Activated T-cell treated with anti-CD3 and anti-CD28 coated beads, Interleukin-2, amount 50 U/mL, for 24 hours (primary cell): ENCODE measurements at regions not wholly inside any gene's neighbourhood (a gene's known extent, or its start where the extent isn't known, plus 50 kb on each side); places are given as distances from the start of the nearest gene placed in this dataset.

Experiments
- DNase-seq: peaks from one replicate; pipeline ENCODE4 v3.0.0-alpha.2; 2020
- H3K27ac Mint-ChIP-seq: 2 replicates; pipeline ENCODE4 v1.8.0; 2020; ENCODE audit warnings: mild to moderate bottlenecking, mixed read lengths
- H3K27me3 Mint-ChIP-seq: 2 replicates; pipeline ENCODE4 v1.8.0; 2020; ENCODE audit warnings: mixed read lengths
- H3K36me3 Mint-ChIP-seq: 2 replicates; pipeline ENCODE4 v1.8.0; 2020; ENCODE audit warnings: low read depth, mixed read lengths
- H3K4me1 Mint-ChIP-seq: 2 replicates; pipeline ENCODE4 v1.8.0; 2020; ENCODE audit warnings: low read depth, mixed read lengths
- H3K4me3 Mint-ChIP-seq: 2 replicates; pipeline ENCODE4 v1.8.0; 2020; ENCODE audit warnings: mild to moderate bottlenecking, moderate library complexity, mixed read lengths
- H3K9me3 Mint-ChIP-seq: 2 replicates; pipeline ENCODE4 v1.8.0; 2020; ENCODE audit warnings: mixed read lengths

DNA sequence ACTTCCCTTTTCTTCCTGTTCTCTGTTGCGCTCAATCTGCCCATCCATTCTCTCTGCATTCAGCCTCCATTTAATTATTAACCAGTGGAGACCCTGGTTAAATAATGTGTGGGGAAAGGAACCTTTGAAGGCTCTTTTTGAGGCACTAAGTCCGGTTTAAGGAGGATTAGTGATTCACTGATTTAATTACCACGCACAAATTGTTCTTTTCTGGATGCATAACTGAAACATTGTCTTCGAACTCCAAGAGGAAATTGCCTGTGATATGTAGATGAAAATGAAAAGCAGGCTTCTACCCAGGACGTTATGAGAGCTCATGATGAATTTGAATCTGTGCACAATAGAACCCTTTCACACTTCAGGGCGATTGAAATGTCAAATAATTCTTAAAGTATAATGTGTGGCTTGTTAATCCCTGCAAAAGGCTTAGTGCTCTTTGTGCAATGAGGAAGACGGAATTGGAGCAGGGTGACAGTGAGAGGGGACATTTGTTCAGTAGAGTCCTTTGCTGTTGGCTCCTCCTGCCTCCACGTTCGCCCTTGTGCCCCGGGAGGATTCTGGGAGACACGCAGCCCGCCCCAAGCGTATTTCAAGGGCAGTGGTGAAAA, 51.1 kb upstream of the ZNF236 start:
- H3K27me3 Mint-ChIP-seq: no peaks in the 10 kb centered on the region
- H3K4me1 Mint-ChIP-seq: no peaks in the 10 kb centered on the region
- no peaks in the 10 kb centered on the region for H3K36me3 Mint-ChIP-seq
- H3K4me3 Mint-ChIP-seq: no peak overlapping the region
- no peak overlapping the region for H3K27ac Mint-ChIP-seq
- DNase-seq: no peak
- H3K9me3 Mint-ChIP-seq: peaks cover 15% of the 10 kb centered on the region

- H3K9me3 Mint-ChIP-seq: peaks cover 15% of the 10 kb centered on the region
- H3K4me1 Mint-ChIP-seq: peaks cover 5% of the 10 kb centered on the region
- H3K4me3 Mint-ChIP-seq: no peak overlapping the region
- H3K27me3 Mint-ChIP-seq: no peaks in the 10 kb centered on the region
- no peak overlapping the region for H3K27ac Mint-ChIP-seq
- no peaks in the 10 kb centered on the region for H3K36me3 Mint-ChIP-seq
- no peak for DNase-seq
Observed at GRCh38 chr18:76767954-76768353, 54.4 kb upstream of the ZNF236 start.

- no peak overlapping the region for H3K4me3 Mint-ChIP-seq
- H3K36me3 Mint-ChIP-seq: no peaks in the 10 kb centered on the region
- H3K4me1 Mint-ChIP-seq: peaks cover 19% of the 10 kb centered on the region
- peaks cover 15% of the 10 kb centered on the region for H3K9me3 Mint-ChIP-seq
- no peaks in the 10 kb centered on the region for H3K27me3 Mint-ChIP-seq
- DNase-seq: no peak
- H3K27ac Mint-ChIP-seq: no peak overlapping the region
Observed at GRCh38 chr18:76766429-76766828, 55.9 kb upstream of the ZNF236 start.

DNA sequence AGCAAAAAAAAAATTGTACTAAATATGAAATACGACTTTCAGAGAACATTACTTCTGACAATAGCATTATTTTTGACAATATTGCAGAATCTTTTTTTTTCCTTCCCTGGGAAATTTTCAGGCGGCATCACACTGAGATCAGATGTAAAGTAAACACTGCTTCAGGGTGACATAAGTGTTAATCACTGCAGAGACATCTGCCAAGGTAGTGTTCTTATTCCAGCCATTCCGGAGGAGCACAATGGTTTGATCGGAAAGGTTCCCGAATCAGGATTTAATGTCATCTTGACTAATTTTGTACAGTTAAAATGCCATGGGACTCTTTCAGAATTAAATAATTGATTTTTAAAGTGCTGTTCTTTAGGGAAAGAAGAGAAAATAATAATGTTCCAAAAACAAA, 56.7 kb upstream of the ZNF236 start:
- DNase-seq: no peak
- H3K4me3 Mint-ChIP-seq: no peak overlapping the region
- peaks cover 22% of the 10 kb centered on the region for H3K4me1 Mint-ChIP-seq
- H3K27me3 Mint-ChIP-seq: no peaks in the 10 kb centered on the region
- H3K36me3 Mint-ChIP-seq: no peaks in the 10 kb centered on the region
- H3K27ac Mint-ChIP-seq: no peak overlapping the region
- peaks cover 15% of the 10 kb centered on the region for H3K9me3 Mint-ChIP-seq

DNA sequence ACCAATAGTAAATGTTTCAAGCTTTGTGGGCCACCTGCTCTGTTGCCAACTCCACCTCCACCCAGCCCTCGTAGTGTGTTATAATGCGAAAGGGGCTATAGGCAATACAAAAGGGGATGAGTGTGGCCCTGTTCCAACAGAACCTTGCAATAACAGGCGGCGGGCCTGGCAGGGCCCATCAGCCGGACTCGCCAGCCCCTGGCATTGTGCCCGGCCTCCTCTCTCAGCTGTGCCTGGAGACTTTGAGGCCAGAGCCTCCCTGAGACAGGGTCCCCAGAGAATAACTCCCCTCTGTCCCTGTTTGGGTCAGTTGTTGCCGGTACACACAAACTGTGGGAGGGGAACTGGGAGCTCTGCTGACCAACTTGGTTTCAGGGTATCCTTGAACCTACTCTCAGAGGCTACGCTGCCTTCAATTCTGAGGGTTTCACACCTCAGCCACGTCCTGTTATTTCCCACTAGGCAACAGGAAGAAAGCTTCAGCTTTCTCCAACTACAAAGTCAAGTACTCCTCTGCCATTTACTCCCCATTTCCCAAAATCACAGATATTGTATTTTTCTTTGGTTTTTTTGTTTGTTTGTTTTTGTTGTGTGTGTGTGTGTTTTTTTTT, 58.0 kb upstream of the ZNF236 start:
- H3K27me3 Mint-ChIP-seq: no peaks in the 10 kb centered on the region
- peaks cover 15% of the 10 kb centered on the region for H3K9me3 Mint-ChIP-seq
- peaks cover 22% of the 10 kb centered on the region for H3K4me1 Mint-ChIP-seq
- no peak for DNase-seq
- no peaks in the 10 kb centered on the region for H3K36me3 Mint-ChIP-seq
- no peak overlapping the region for H3K4me3 Mint-ChIP-seq
- no peak overlapping the region for H3K27ac Mint-ChIP-seq

GRCh38 chr18:76759056-76759455, 63.3 kb upstream of the ZNF236 start:
- Mint-ChIP-seq H3K9me3 (no peaks in the 10 kb centered on the region), H3K4me3 (no peak overlapping the region), H3K36me3 (no peaks in the 10 kb centered on the region), H3K4me1 (peaks cover 16% of the 10 kb centered on the region), H3K27ac (no peak overlapping the region), H3K27me3 (no peaks in the 10 kb centered on the region)
- no peak for DNase-seq

DNA sequence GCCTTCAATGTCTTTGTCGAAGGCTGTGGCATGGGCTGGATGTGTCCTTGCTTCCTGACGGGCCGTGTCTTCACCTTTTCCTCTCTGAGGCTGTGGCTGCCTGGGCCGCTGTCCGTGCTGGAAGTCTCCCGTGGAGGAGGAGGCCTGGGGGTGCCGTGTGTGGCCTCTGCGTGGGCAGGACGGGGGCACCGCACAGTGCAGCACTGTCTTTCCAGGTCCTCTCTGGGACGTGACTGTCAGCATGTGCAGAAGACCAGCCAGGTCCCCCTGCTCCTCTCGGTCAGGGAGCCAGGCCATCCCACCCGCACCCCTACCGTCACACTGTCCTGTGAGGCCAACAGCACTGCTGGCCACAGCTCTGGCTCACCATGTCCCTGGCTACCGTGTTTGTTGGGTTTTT, 64.4 kb upstream of the ZNF236 start:
- Mint-ChIP-seq H3K36me3 (no peaks in the 10 kb centered on the region), H3K27me3 (no peaks in the 10 kb centered on the region), H3K9me3 (no peaks in the 10 kb centered on the region), H3K4me3 (no peak overlapping the region), H3K27ac (no peak overlapping the region), H3K4me1 (peaks cover 16% of the 10 kb centered on the region)
- no peak for DNase-seq

GRCh38 chr18:76757335-76757734, 65.0 kb upstream of the ZNF236 start:
- H3K27ac Mint-ChIP-seq: no peak overlapping the region
- DNase-seq: no peak

GRCh38 chr18:76756531-76757253, 65.7 kb upstream of the ZNF236 start:
- Mint-ChIP-seq H3K27me3 (no peaks in the 10 kb centered on the region), H3K9me3 (peaks cover 3% of the 10 kb centered on the region), H3K4me1 (peaks cover 5% of the 10 kb centered on the region), H3K27ac (no peak overlapping the region), H3K4me3 (no peak overlapping the region), H3K36me3 (no peaks in the 10 kb centered on the region)
- DNase-seq: no peak

More at GRCh38 chr18:76757335-76757734, 65.0 kb upstream of the ZNF236 start:
- H3K36me3 Mint-ChIP-seq: no peaks in the 10 kb centered on the region
- H3K9me3 Mint-ChIP-seq: peaks cover under 1% of the 10 kb centered on the region
- H3K27me3 Mint-ChIP-seq: no peaks in the 10 kb centered on the region
- no peak overlapping the region for H3K4me3 Mint-ChIP-seq
- H3K4me1 Mint-ChIP-seq: peaks cover 11% of the 10 kb centered on the region

DNA sequence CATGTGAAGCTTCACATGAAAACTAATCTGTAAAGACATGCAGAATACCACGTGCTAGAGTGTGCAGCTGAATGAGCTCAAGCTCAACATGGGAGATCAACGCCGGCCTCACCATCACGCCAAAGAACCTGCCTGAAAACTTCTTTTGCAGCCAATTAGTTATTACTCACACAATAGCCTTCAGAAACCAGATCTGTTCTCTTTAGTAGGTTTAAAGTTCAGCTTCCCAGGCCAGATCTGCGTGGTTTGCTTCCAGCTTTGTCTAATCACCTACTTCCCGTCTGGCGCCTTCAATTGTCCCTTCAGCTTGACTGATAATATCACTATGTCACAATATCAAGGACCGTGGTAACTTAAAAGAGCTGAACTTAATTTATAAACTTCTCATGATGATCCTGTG, 68.0 kb upstream of the ZNF236 start:
- no peak overlapping the region for H3K4me3 Mint-ChIP-seq
- DNase-seq: no peak
- H3K4me1 Mint-ChIP-seq: no peaks in the 10 kb centered on the region
- no peaks in the 10 kb centered on the region for H3K27me3 Mint-ChIP-seq
- peaks cover 3% of the 10 kb centered on the region for H3K9me3 Mint-ChIP-seq
- H3K27ac Mint-ChIP-seq: no peak overlapping the region
- H3K36me3 Mint-ChIP-seq: no peaks in the 10 kb centered on the region

GRCh38 chr18:76752400-76752799, 70.0 kb upstream of the ZNF236 start:
- H3K4me3 Mint-ChIP-seq: no peak overlapping the region
- no peak for DNase-seq
- no peaks in the 10 kb centered on the region for H3K4me1 Mint-ChIP-seq
- H3K36me3 Mint-ChIP-seq: peaks cover 10% of the 10 kb centered on the region
- H3K9me3 Mint-ChIP-seq: peaks cover 6% of the 10 kb centered on the region
- no peak overlapping the region for H3K27ac Mint-ChIP-seq
- no peaks in the 10 kb centered on the region for H3K27me3 Mint-ChIP-seq

- peaks cover 6% of the 10 kb centered on the region for H3K9me3 Mint-ChIP-seq
- H3K4me1 Mint-ChIP-seq: no peaks in the 10 kb centered on the region
- H3K27me3 Mint-ChIP-seq: peaks cover 3% of the 10 kb centered on the region
- H3K36me3 Mint-ChIP-seq: peaks cover 10% of the 10 kb centered on the region
- no peak overlapping the region for H3K4me3 Mint-ChIP-seq
- DNase-seq: no peak
- no peak overlapping the region for H3K27ac Mint-ChIP-seq
Observed at GRCh38 chr18:76750917-76751890, 71.2 kb upstream of the ZNF236 start.

- H3K4me1 Mint-ChIP-seq: no peaks in the 10 kb centered on the region
- no peak overlapping the region for H3K4me3 Mint-ChIP-seq
- DNase-seq: no peak
- H3K36me3 Mint-ChIP-seq: peaks cover 10% of the 10 kb centered on the region
- H3K9me3 Mint-ChIP-seq: peaks cover 6% of the 10 kb centered on the region
- no peak overlapping the region for H3K27ac Mint-ChIP-seq
- peaks cover 6% of the 10 kb centered on the region for H3K27me3 Mint-ChIP-seq
Observed at GRCh38 chr18:76750269-76750668, 72.1 kb upstream of the ZNF236 start.

DNA sequence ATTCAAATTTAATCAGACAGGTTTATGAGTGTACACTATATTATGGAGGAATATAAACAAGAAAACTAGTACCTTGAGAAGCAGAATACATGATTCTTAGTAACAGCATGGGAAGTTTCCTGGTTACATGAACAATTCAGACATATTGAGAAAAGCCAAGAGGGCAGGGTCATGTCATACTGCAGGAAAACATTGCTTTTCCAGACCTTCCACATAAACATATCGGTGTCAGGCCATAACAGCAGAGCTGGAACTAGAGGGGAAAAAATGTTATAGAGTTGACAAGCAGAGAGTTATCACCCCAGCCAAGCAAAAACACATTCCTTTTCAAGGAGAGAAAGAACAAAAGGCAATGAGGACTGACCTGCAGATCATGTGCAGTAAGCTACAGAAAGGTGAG, 74.7 kb upstream of the ZNF236 start:
- Mint-ChIP-seq H3K27ac (no peak overlapping the region), H3K27me3 (peaks cover 10% of the 10 kb centered on the region), H3K36me3 (peaks cover 10% of the 10 kb centered on the region), H3K9me3 (peaks cover 6% of the 10 kb centered on the region), H3K4me3 (no peak overlapping the region), H3K4me1 (no peaks in the 10 kb centered on the region)
- DNase-seq: no peak
